HepG2 (cell line): ENCODE measurements at regions not wholly inside any gene's neighbourhood (a gene's known extent, or its start where the extent isn't known, plus 50 kb on each side); places are given as distances from the start of the nearest gene placed in this dataset.
A peak's percentile ranks its signal among the peaks of the same experiment; 100 is the strongest.

Source experiments
- ARID3A ChIP-seq: IDR thresholded peaks from 2 replicates; pipeline ENCODE4 v1.6.1; 2012; ENCODE audit warnings: low read depth, low read length, improper control_type of control experiment
- ARID5B ChIP-seq: IDR thresholded peaks from 2 replicates; pipeline ENCODE4 v1.4.0; 2020; ENCODE audit warnings: mild to moderate bottlenecking, missing genetic modification reagents
- EP300 ChIP-seq, 3 experiments: sonication (generic) in 1 of 3; formaldehyde crosslinking in 1 of 3; IDR thresholded peaks; 2 replicates each; pipeline versions ENCODE4 v1.5.1 to v1.6.1; 2011 to 2020; ENCODE audit warnings: low read depth in 2 of 3, low read length in 2 of 3, borderline replicate concordance in 1 of 3, improper control_type of control experiment in 1 of 3, mild to moderate bottlenecking in 1 of 3, missing genetic modification reagents in 1 of 3, moderate library complexity in 1 of 3
- GRHL1 ChIP-seq: sonication (generic); formaldehyde crosslinking; conservative IDR thresholded peaks from 2 replicates; pipeline ENCODE4 v1.8.0; 2022; ENCODE audit warnings: missing genetic modification reagents
- ISL2 ChIP-seq: sonication (generic); formaldehyde crosslinking; IDR thresholded peaks from 2 replicates; pipeline ENCODE4 v1.5.0; 2020; ENCODE audit warnings: missing genetic modification reagents
- MBD4 ChIP-seq: IDR thresholded peaks from 2 replicates; pipeline ENCODE4 v1.6.1; 2012; ENCODE audit warnings: low read length, inconsistent platforms, borderline replicate concordance
- NR2F2 ChIP-seq: IDR thresholded peaks from 2 replicates; pipeline ENCODE4 v1.6.1; 2012; ENCODE audit warnings: low read depth, inconsistent platforms, borderline replicate concordance
- NR3C1 ChIP-seq: sonication (generic); formaldehyde crosslinking; IDR thresholded peaks from 2 replicates; pipeline ENCODE4 v1.4.0; 2020; ENCODE audit warnings: missing genetic modification reagents
- SIX1 ChIP-seq: sonication (generic); formaldehyde crosslinking; IDR thresholded peaks from 2 replicates; pipeline ENCODE4 v1.4.0; 2020; ENCODE audit warnings: missing genetic modification reagents, borderline replicate concordance
- THAP11 ChIP-seq: IDR thresholded peaks from 2 replicates; pipeline ENCODE4 v1.6.1; 2016; ENCODE audit warnings: missing biosample characterization, missing genetic modification reagents
- ZNF136 ChIP-seq: sonication (generic); formaldehyde crosslinking; IDR thresholded peaks from 2 replicates; pipeline ENCODE4 v1.8.1; 2022; ENCODE audit warnings: low read depth, mild to moderate bottlenecking, moderate library complexity, missing genetic modification reagents
- ZNF17 ChIP-seq: sonication (generic); formaldehyde crosslinking; IDR thresholded peaks from 2 replicates; pipeline ENCODE4 v1.5.0; 2020; ENCODE audit warnings: mild to moderate bottlenecking, missing genetic modification reagents
- TF ChIP-seq, protein P1 (sequence below): sonication (generic); formaldehyde crosslinking; IDR thresholded peaks from 2 replicates; pipeline ENCODE4 v1.4.0; 2020; ENCODE audit warnings: missing genetic modification reagents
- TF ChIP-seq, protein P2 (sequence below): sonication (generic); formaldehyde crosslinking; IDR thresholded peaks from 2 replicates; pipeline ENCODE4 v1.4.0; 2020; ENCODE audit warnings: low read depth, missing genetic modification reagents
- TF ChIP-seq, protein P3 (sequence below): sonication (generic); formaldehyde crosslinking; IDR thresholded peaks from 2 replicates; pipeline ENCODE4 v1.4.0; 2020; ENCODE audit warnings: mild to moderate bottlenecking, low read depth, missing genetic modification reagents

- TF ChIP-seq ZNF136 (CRISPR knock-in tag) (no peak), ZNF17 (CRISPR knock-in tag) (no peak), GRHL1 (no peak), ARID5B (CRISPR knock-in tag) (peak; percentile 83), ARID3A (no peak), THAP11 (CRISPR knock-in tag) (no peak), EP300 (IDR thresholded peaks at IDR 0.05; ENCODE audit: low read depth in 2 of 2, low read length in 2 of 2) (peak in 1 of 2 experiments; percentile 53; a peak in 2 of 4 replicates), EP300 (CRISPR knock-in tag; IDR thresholded peaks at IDR 0.05; ENCODE audit: borderline replicate concordance) (no peak), NR2F2 (peak; percentile 79), SIX1 (peak; percentile 43; the same call in 1 of the 2 replicates), MBD4 (no peak), NR3C1 (no peak), ISL2 (CRISPR knock-in tag) (peak; percentile 75; the same call in 1 of the 2 replicates)
- TF ChIP-seq, protein P1, sequence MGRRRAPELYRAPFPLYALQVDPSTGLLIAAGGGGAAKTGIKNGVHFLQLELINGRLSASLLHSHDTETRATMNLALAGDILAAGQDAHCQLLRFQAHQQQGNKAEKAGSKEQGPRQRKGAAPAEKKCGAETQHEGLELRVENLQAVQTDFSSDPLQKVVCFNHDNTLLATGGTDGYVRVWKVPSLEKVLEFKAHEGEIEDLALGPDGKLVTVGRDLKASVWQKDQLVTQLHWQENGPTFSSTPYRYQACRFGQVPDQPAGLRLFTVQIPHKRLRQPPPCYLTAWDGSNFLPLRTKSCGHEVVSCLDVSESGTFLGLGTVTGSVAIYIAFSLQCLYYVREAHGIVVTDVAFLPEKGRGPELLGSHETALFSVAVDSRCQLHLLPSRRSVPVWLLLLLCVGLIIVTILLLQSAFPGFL (CRISPR knock-in tag) = no peak
- TF ChIP-seq, protein P2, sequence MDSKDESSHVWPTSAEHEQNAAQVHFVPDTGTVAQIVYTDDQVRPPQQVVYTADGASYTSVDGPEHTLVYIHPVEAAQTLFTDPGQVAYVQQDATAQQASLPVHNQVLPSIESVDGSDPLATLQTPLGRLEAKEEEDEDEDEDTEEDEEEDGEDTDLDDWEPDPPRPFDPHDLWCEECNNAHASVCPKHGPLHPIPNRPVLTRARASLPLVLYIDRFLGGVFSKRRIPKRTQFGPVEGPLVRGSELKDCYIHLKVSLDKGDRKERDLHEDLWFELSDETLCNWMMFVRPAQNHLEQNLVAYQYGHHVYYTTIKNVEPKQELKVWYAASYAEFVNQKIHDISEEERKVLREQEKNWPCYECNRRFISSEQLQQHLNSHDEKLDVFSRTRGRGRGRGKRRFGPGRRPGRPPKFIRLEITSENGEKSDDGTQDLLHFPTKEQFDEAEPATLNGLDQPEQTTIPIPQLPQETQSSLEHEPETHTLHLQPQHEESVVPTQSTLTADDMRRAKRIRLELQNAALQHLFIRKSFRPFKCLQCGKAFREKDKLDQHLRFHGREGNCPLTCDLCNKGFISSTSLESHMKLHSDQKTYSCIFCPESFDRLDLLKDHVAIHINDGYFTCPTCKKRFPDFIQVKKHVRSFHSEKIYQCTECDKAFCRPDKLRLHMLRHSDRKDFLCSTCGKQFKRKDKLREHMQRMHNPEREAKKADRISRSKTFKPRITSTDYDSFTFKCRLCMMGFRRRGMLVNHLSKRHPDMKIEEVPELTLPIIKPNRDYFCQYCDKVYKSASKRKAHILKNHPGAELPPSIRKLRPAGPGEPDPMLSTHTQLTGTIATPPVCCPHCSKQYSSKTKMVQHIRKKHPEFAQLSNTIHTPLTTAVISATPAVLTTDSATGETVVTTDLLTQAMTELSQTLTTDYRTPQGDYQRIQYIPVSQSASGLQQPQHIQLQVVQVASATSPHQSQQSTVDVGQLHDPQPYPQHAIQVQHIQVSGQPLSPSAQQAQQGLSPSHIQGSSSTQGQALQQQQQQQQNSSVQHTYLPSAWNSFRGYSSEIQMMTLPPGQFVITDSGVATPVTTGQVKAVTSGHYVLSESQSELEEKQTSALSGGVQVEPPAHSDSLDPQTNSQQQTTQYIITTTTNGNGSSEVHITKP (CRISPR knock-in tag) = no peak
- TF ChIP-seq, protein P3, sequence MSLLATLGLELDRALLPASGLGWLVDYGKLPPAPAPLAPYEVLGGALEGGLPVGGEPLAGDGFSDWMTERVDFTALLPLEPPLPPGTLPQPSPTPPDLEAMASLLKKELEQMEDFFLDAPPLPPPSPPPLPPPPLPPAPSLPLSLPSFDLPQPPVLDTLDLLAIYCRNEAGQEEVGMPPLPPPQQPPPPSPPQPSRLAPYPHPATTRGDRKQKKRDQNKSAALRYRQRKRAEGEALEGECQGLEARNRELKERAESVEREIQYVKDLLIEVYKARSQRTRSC (CRISPR knock-in tag) = no peak
Measured at GRCh38 chr14:49057838-49058510, 528.2 kb downstream of the RPS29 start (continued).
